Gastroesophageal sphincter (tissue), 4 donors: ENCODE measurements at regions not wholly inside any gene's neighbourhood (a gene's known extent, or its start where the extent isn't known, plus 50 kb on each side); places are given as distances from the start of the nearest gene placed in this dataset.

Experiments
- ATAC-seq: fragments of 150-250 bp; one replicate; pipeline ENCODE4 v1.9.1; 2016; ENCODE audit warnings: mild to moderate bottlenecking, moderate library complexity
- H3K27ac ChIP-seq, 4 donors: fragments of 200-600 bp; sonication (generic) in 3 of 4; 1 replicate in 3 of 4; 2 replicates in 1 of 4; pipeline ENCODE4 v1.5.1; 2016 to 2019
- H3K27me3 ChIP-seq: fragments of 200-600 bp; sonication (generic); one replicate; pipeline ENCODE4 v1.5.1; 2019
- H3K36me3 ChIP-seq, 2 donors: fragments of 200-600 bp; sonication (generic); one replicate each; pipeline ENCODE4 v1.5.1; 2019; ENCODE audit warnings: control low read depth in 1 of 2
- H3K4me1 ChIP-seq, 3 donors: fragments of 200-600 bp; sonication (generic); 1 replicate in 2 of 3; 2 replicates in 1 of 3; pipeline ENCODE4 v1.5.1; 2016 to 2019; ENCODE audit warnings: control low read depth in 2 of 3
- H3K4me3 ChIP-seq, 2 donors: fragments of 200-600 bp; sonication (generic); one replicate each; pipeline ENCODE4 v1.5.1; 2019; ENCODE audit warnings: mild to moderate bottlenecking in 1 of 2, moderate library complexity in 1 of 2
- H3K9me3 ChIP-seq, 3 donors: fragments of 200-600 bp; sonication (generic); one replicate each; pipeline ENCODE4 v1.5.1; 2017 to 2019; ENCODE audit warnings: control low read depth in 2 of 3
- CTCF ChIP-seq, 4 experiments: fragments of 200-600 bp in 2 of 4; fragments of 450-650 bp in 2 of 4; sonication (generic) in 1 of 4; IDR thresholded peaks; one replicate each; pipeline ENCODE4 v1.5.1; 2017 to 2019; ENCODE audit warnings: antibody characterized with exemption in 4 of 4, mild to moderate bottlenecking in 2 of 4, moderate library complexity in 2 of 4
- EP300 ChIP-seq: sonication (generic); formaldehyde crosslinking; IDR thresholded peaks from one replicate; pipeline ENCODE4 v1.6.1; 2017; ENCODE audit warnings: antibody characterized with exemption, mild to moderate bottlenecking
- POLR2A ChIP-seq, 2 donors: fragments of 450-650 bp; IDR thresholded peaks; one replicate each; pipeline ENCODE4 v1.6.1; 2017; ENCODE audit warnings: antibody characterized with exemption in 2 of 2, mild to moderate bottlenecking in 2 of 2, moderate library complexity in 1 of 2
- POLR2AphosphoS5 ChIP-seq: sonication (generic); formaldehyde crosslinking; IDR thresholded peaks from one replicate; pipeline ENCODE4 v1.6.1; 2017; ENCODE audit warnings: antibody characterized with exemption
- WGBS, 2 donors: methylation state at CpG; one replicate each; pipeline ENCODE4 v1.1.5; 2018; ENCODE audit warnings: low coverage in 1 of 2; 5-methylcytosine and 5-hydroxymethylcytosine counted together

DNA sequence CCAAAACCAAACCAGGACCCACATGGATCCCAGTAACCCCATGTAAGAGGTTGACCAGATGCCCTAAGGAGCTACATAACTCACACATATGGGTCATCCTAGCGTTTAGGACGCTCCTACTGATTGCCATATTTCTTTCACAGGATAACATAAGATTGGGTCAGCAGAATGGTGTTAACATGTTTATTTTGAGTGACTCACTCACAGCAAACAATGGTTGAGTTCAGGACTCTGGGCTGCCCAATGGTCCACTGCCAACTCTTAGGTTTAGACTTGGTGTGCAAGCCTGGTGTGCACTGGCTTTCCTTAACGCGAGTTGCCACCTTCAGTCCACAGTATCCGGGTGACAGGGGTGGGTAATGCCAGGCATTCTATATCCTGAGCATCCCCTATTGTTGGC, 211.5 kb downstream of the GPAM start:
- no peaks in the 10 kb centered on the region for H3K27me3 ChIP-seq
- no peak for ATAC-seq
- H3K36me3 ChIP-seq: no peaks in the 10 kb centered on the region
- H3K4me3 ChIP-seq: no peak overlapping the region
- WGBS, 2 donors: 73 to 84% methylated on average over 2 to 3 of the region's 5 CpGs
- H3K27ac ChIP-seq: no peak overlapping the region
- H3K4me1 ChIP-seq: no peaks in the 10 kb centered on the region
- no peak for TF ChIP-seq CTCF (IDR thresholded peaks at IDR 0.05)
- TF ChIP-seq POLR2A (IDR thresholded peaks at IDR 0.05): no peak
- no peak for TF ChIP-seq POLR2AphosphoS5
- no peak for TF ChIP-seq EP300
- H3K9me3 ChIP-seq: no peaks in the 10 kb centered on the region

GRCh38 chr10:111973306-111973705, 210.3 kb downstream of the GPAM start:
- H3K27ac ChIP-seq: no peak overlapping the region
- no peak overlapping the region for H3K4me3 ChIP-seq
- H3K9me3 ChIP-seq: no peaks in the 10 kb centered on the region
- no peaks in the 10 kb centered on the region for H3K36me3 ChIP-seq
- peak; percentile 68 for ATAC-seq
- TF ChIP-seq EP300: no peak
- no peak for TF ChIP-seq CTCF (IDR thresholded peaks at IDR 0.05)
- TF ChIP-seq POLR2AphosphoS5: no peak
- no peak for TF ChIP-seq POLR2A (IDR thresholded peaks at IDR 0.05)
- H3K4me1 ChIP-seq: no peaks in the 10 kb centered on the region
- no peaks in the 10 kb centered on the region for H3K27me3 ChIP-seq
- 49 to 90% methylated on average over 2 of the region's 2 CpGs for WGBS, 2 donors

- no peak overlapping the region for H3K4me3 ChIP-seq
- no peak overlapping the region for H3K27ac ChIP-seq
- 56 to 63% methylated on average over 1 of the region's 1 CpG for WGBS, 2 donors
- no peak for TF ChIP-seq POLR2A (IDR thresholded peaks at IDR 0.05)
- TF ChIP-seq POLR2AphosphoS5: no peak
- no peak for TF ChIP-seq CTCF (IDR thresholded peaks at IDR 0.05)
- TF ChIP-seq EP300: no peak
- no peaks in the 10 kb centered on the region for H3K27me3 ChIP-seq
- H3K9me3 ChIP-seq: no peaks in the 10 kb centered on the region
- ATAC-seq: no peak
- H3K4me1 ChIP-seq: no peaks in the 10 kb centered on the region
- no peaks in the 10 kb centered on the region for H3K36me3 ChIP-seq
Measured at GRCh38 chr10:111973826-111974225, 209.7 kb downstream of the GPAM start.

- Histone ChIP-seq H3K36me3 (no peaks in the 10 kb centered on the region), H3K4me1 (no peaks in the 10 kb centered on the region), H3K4me3 (no peak overlapping the region), H3K27me3 (no peaks in the 10 kb centered on the region), H3K9me3 (no peaks in the 10 kb centered on the region), H3K27ac (no peak overlapping the region)
- TF ChIP-seq POLR2A (IDR thresholded peaks at IDR 0.05) (no peak), EP300 (no peak), CTCF (IDR thresholded peaks at IDR 0.05) (no peak), POLR2AphosphoS5 (no peak)
- 51 to 72% methylated on average over 4 of the region's 4 CpGs for WGBS, 2 donors
- ATAC-seq: no peak
Measured at GRCh38 chr10:111974325-111974724, 209.2 kb downstream of the GPAM start.

GRCh38 chr10:111976557-111976956, 207.0 kb downstream of the GPAM start:
- 75% methylated on average over 1 to 2 of the region's 2 CpGs for WGBS, 2 donors
- H3K27me3 ChIP-seq: no peaks in the 10 kb centered on the region
- H3K4me3 ChIP-seq: no peak overlapping the region
- H3K36me3 ChIP-seq: no peaks in the 10 kb centered on the region
- H3K4me1 ChIP-seq: no peaks in the 10 kb centered on the region
- no peak for ATAC-seq
- H3K9me3 ChIP-seq: no peaks in the 10 kb centered on the region
- TF ChIP-seq CTCF (IDR thresholded peaks at IDR 0.05) (no peak), POLR2A (IDR thresholded peaks at IDR 0.05) (no peak), EP300 (no peak), POLR2AphosphoS5 (no peak)
- no peak overlapping the region for H3K27ac ChIP-seq
